ENCODE measurements at regions not wholly inside any gene's neighbourhood (a gene's known extent, or its start where the extent isn't known, plus 50 kb on each side); places are given as distances from the start of the nearest gene placed in this dataset.

DNA sequence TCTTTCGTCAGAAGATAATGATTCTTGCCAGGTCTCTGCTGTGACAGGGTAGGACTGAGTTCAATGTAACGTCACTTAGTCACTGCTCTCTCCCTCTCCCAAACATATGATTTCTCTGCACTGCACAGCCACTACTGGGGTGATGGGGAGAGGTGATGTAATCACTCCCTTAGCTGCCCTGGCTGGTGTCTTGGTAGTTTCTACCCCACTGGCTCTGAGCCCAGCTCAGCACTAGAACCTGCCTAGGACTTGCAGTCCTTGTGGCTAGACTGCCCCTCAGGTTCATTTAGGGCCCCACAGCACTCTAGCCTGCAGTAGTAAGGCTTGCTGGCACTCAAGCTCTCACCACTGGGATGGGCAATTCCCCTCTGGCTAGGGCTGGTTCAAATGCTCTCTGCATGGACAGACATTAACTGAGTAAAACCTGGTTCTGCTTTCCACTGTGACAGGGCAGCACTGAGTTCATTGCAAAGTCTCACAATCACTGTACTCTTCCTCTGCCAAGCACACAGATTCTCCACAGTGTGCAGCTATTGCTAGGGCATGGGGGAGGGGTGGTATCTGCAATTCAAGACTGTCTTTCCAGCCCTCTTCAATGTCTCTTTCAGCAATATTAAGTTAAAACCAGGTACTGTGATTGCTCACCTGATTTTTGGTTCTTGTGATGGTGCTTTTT lies 571.4 kb upstream of the FAT3 start:
- no peaks in the 10 kb centered on the region for H3K27me3 Mint-ChIP-seq
- H3K4me3 Mint-ChIP-seq: no peak overlapping the region
- DNase-seq (no peak), ATAC-seq (no peak)
- POLR2A ChIA-PET: no interaction called here
- H3K9me3 Mint-ChIP-seq: peaks cover 2 to 16% (median 8%) of the 10 kb centered on the region in 9 donors
- peak overlapping the region in 1 of 10 donors; percentile 88 for H3K27ac Mint-ChIP-seq
- no peaks in the 10 kb centered on the region for H3K4me1 Mint-ChIP-seq
- no peaks in the 10 kb centered on the region for H3K36me3 Mint-ChIP-seq

DNA sequence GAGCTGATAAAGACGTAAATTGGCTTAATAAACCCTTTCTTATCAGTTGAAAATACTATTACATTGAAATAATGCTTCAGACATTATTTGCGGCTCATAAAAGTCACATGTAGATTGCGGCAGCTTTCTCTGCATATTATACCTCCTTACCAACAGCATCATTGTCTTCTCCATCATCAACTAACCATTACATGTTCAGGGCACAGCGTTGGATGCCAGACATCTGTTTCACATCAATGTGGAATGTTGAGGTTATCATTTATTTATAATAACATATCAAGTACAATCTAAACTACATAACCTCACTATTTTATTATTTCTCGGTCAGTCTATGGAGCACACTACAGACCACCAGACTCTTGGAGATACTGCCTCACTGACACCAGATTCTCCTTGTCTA lies 573.8 kb upstream of the FAT3 start:
- Mint-ChIP-seq H3K4me3 (no peak overlapping the region), H3K9me3 (peaks cover 0 to 9% (median 2%) of the 10 kb centered on the region in 9 donors), H3K27me3 (no peaks in the 10 kb centered on the region), H3K27ac (no peak overlapping the region), H3K4me1 (no peaks in the 10 kb centered on the region), H3K36me3 (no peaks in the 10 kb centered on the region)
- DNase-seq (no peak), ATAC-seq (no peak)
- POLR2A ChIA-PET: no interaction called here

DNA sequence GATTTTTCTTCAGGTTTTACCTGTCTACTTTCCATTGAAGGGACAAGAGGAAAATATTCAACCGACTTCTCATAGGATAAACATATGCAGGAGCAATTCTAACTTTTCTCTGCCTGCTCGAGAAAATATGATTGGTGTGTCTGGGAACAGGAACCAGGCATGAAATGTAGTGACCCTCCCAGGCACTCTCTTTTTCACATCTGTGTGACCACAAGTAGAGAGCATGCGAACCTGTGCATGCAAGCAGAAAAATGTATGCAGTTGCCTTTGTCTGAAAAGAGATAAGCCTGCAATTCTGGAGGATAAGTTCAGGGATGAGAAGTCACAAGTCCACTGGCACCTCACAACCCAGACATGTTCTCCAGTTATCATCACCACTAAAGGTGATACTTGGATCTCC lies 583.5 kb upstream of the FAT3 start:
- H3K9me3 Mint-ChIP-seq: peaks cover 2 to 29% (median 9%) of the 10 kb centered on the region in 9 donors
- no peak overlapping the region for H3K27ac Mint-ChIP-seq
- no peaks in the 10 kb centered on the region for H3K27me3 Mint-ChIP-seq
- H3K4me3 Mint-ChIP-seq: no peak overlapping the region
- H3K4me1 Mint-ChIP-seq: no peaks in the 10 kb centered on the region
- no peaks in the 10 kb centered on the region for H3K36me3 Mint-ChIP-seq
- no peak for ATAC-seq
- POLR2A ChIA-PET: no interaction called here
- DNase-seq: no peak

DNA sequence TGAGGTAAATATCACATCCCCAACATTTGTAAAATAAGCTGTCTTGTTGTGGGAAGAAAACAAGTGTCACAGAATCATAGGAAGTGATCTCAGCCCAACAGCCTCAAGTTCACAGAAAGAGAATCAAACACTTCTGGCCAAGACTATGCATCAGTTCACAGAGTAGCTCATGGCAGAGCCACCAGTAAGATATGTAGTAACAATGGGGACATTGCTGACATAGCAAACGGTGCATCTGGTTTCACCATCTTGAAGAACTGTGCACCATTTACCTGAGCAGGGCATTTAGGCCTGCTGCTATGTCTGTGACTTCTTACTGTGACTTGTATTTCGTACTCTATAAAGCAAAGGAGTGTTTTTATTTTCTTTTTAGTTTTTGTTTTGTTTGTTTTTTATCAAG lies 585.3 kb upstream of the FAT3 start:
- Mint-ChIP-seq H3K4me1 (no peaks in the 10 kb centered on the region), H3K36me3 (no peaks in the 10 kb centered on the region), H3K27me3 (no peaks in the 10 kb centered on the region), H3K9me3 (peaks cover 0 to 27% (median 9%) of the 10 kb centered on the region in 9 donors), H3K27ac (no peak overlapping the region), H3K4me3 (no peak overlapping the region)
- DNase-seq: no peak
- no peak for ATAC-seq
- POLR2A ChIA-PET: no interaction called here

DNA sequence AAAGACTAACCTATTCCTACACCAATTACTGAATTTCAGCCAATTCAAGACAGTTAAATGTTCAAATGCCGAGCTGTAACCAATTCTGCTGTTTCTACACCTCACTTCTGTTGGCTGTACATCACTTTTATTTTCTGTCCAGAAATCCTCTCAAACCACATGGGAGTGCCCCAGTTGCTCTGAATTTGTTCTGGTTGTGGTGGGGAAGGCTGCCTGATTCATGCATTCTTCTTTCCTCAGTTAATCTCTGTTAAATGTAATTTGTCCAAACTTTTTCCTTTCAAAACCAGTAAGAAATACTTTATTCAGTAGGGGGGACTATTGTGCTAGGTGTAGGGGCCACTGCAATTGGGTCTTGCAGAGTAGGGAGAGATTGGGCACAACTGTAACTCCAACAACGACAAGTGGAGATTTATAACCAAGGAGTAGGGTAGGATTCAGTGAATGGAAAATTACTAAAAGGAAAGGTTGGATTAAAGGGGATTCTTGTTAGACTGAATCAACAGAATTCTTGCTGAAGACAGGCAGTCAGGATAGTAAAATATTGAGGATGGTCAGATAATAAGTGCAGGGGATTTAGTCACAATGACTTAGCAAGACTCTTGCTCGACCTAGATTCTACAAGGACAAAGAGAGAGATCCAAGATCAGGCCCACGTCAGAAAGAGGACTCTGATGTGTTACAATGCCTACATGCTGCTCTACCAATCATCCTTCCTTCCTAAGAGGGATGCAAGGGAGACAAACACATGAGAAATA lies 593.5 kb upstream of the FAT3 start:
- no peak for ATAC-seq
- POLR2A ChIA-PET: no interaction called here

DNA sequence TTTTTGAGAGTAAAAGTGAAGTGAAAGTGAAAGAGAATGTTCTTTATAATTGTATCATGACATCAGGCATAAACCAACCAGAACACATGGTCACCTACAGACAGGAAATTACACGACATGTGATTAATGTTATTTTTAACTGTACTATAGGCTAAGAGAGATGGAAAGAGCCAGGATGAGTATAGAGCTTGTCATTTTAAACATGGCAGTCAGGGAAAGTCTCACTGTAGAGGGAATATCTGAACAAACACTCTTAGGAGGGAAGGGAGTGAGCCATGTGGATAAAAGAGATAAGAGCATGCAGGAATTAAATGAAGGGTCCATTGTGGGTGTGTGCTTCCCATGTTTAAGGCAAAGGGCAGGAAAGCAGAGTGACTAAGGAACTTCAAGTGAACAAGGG lies 599.1 kb upstream of the FAT3 start:
- POLR2A ChIA-PET: no interaction called here
- H3K9me3 Mint-ChIP-seq: peaks cover 0 to 33% (median 6%) of the 10 kb centered on the region in 9 donors
- no peak overlapping the region for H3K27ac Mint-ChIP-seq
- no peak overlapping the region for H3K4me3 Mint-ChIP-seq
- no peaks in the 10 kb centered on the region for H3K4me1 Mint-ChIP-seq
- no peaks in the 10 kb centered on the region for H3K27me3 Mint-ChIP-seq
- DNase-seq (no peak), ATAC-seq (no peak)
- no peaks in the 10 kb centered on the region for H3K36me3 Mint-ChIP-seq

More for the DNA sequence above, 593.5 kb upstream of the FAT3 start:
- Mint-ChIP-seq H3K27ac (no peak overlapping the region), H3K36me3 (no peaks in the 10 kb centered on the region), H3K4me3 (no peak overlapping the region), H3K4me1 (no peaks in the 10 kb centered on the region), H3K9me3 (peaks cover under 1 to 23% (median 6%) of the 10 kb centered on the region in 9 donors), H3K27me3 (no peaks in the 10 kb centered on the region)
- no peak for DNase-seq

DNA sequence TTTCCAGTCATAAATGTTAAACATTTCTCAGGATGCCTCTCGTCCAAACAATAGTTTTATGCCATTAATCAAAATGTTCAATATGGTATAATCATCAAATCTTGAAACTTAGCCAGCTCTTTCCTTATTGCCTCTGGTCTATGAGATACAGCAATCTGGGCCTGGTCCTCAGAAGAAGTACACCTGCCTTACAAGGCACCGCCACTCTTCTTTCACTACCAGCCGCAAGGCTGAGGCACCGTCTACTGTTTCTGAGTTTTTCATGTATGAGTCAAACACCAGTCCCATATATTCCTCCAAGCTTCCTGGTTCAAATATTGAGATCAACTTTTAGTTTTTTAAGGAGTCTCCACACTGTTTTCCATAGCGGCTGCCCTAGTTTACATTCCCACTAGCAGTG lies 600.6 kb upstream of the FAT3 start:
- Mint-ChIP-seq H3K4me3 (no peak overlapping the region), H3K27ac (no peak overlapping the region), H3K4me1 (no peaks in the 10 kb centered on the region), H3K9me3 (peaks cover 0 to 33% (median 6%) of the 10 kb centered on the region in 9 donors), H3K36me3 (no peaks in the 10 kb centered on the region), H3K27me3 (no peaks in the 10 kb centered on the region)
- POLR2A ChIA-PET: no interaction called here
- DNase-seq (no peak), ATAC-seq (no peak)

DNA sequence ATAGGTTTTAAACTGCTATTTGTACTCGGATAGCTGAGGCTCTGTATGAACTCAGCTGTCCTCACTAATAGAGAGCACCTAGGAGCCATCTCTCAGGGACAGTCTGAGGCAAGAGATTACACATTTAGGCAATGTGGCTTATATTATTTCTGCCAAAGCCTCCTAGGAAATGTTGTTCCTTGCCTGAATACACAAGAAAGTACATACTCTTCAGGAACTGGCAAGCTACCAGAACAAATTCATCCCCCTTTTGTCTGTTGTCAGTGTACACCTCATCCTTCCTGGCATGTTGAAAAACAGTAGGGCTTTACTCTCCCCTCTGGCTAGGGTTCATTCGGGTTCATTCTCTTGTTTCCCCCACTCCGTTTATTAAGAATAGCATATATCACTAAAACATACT lies 615.9 kb upstream of the FAT3 start:
- Mint-ChIP-seq H3K4me1 (no peaks in the 10 kb centered on the region), H3K27me3 (no peaks in the 10 kb centered on the region), H3K36me3 (no peaks in the 10 kb centered on the region), H3K9me3 (peaks cover 3 to 23% (median 10%) of the 10 kb centered on the region in 9 donors), H3K27ac (no peak overlapping the region), H3K4me3 (no peak overlapping the region)
- POLR2A ChIA-PET: no interaction called here
- ATAC-seq: no peak
- no peak for DNase-seq

DNA sequence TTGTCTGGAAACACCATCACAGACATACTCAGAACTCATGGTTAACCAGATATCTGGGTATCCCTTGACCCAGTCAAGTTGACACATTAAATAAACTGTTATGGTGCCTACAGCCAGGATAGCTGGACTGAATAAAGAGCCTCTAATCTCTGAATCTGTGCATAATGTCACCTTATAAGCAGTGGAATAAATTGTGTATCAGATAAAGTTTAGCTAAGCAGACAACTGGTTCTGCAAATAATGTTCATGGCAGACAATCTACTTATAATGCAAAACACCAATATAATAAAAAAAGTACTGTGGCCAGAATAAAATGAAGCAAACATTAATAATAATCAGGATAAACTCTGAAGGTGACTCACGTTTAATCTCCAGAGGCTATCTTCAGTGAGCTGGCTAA lies 628.5 kb upstream of the FAT3 start:
- POLR2A ChIA-PET: no interaction called here
- H3K9me3 Mint-ChIP-seq: peaks cover 5 to 49% (median 12%) of the 10 kb centered on the region in 9 donors
- no peak overlapping the region for H3K27ac Mint-ChIP-seq
- H3K4me3 Mint-ChIP-seq: no peak overlapping the region
- peaks cover 0 to 17% (median 0%) of the 10 kb centered on the region in 3 donors for H3K36me3 Mint-ChIP-seq
- no peak for DNase-seq
- no peak for ATAC-seq
- no peaks in the 10 kb centered on the region for H3K4me1 Mint-ChIP-seq
- H3K27me3 Mint-ChIP-seq: no peaks in the 10 kb centered on the region

DNA sequence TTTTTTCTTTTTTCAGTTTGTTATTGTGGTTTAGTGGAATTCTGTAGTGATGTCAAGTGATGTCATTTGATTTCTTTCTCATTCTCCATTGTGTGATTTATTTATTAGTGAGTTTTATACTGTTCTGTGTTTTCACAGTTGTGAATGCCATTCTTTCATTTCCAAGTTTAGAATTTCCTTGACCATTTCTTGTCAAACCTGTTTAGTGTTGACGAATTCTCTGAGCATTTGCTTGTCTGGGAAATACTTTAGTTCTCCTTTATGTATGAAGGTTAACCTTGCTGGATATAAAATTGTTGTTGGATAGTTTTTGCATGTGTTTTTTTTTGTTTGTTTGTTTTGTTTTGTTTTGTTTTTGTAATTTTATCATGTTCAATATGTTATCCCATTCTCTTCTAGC lies 633.6 kb upstream of the FAT3 start:
- POLR2A ChIA-PET: no interaction called here
- Mint-ChIP-seq H3K4me1 (no peaks in the 10 kb centered on the region), H3K4me3 (no peak overlapping the region), H3K36me3 (peaks cover 0 to 12% (median 0%) of the 10 kb centered on the region in 3 donors), H3K9me3 (peaks cover 7 to 49% (median 21%) of the 10 kb centered on the region in 9 donors), H3K27me3 (no peaks in the 10 kb centered on the region), H3K27ac (no peak overlapping the region)
- DNase-seq (no peak), ATAC-seq (no peak)

DNA sequence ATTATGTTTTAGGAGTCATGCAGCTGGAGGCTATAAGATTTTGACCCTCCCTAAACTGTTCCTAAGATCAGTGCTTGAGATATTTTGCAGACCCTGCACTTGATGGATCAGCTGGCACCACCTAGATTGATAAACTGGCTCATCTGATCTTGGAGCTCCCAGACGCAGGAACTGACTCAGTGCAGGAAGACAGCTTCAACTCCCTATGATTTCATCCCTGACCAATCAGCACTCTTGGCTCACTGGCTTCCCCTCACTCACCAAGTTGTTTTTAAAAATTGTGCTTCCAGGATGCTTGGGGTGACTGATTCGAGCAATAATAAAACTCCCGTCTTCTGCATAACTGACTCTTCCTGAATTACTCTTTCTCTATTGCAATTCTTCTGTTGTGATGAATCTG lies 637.5 kb upstream of the FAT3 start:
- Mint-ChIP-seq H3K36me3 (peaks cover 0 to 7% (median 0%) of the 10 kb centered on the region in 3 donors), H3K4me1 (no peaks in the 10 kb centered on the region), H3K4me3 (no peak overlapping the region), H3K27me3 (no peaks in the 10 kb centered on the region), H3K27ac (no peak overlapping the region), H3K9me3 (peaks cover 10 to 46% (median 28%) of the 10 kb centered on the region in 9 donors)
- ATAC-seq (no peak), DNase-seq (no peak)
- POLR2A ChIA-PET: no interaction called here

DNA sequence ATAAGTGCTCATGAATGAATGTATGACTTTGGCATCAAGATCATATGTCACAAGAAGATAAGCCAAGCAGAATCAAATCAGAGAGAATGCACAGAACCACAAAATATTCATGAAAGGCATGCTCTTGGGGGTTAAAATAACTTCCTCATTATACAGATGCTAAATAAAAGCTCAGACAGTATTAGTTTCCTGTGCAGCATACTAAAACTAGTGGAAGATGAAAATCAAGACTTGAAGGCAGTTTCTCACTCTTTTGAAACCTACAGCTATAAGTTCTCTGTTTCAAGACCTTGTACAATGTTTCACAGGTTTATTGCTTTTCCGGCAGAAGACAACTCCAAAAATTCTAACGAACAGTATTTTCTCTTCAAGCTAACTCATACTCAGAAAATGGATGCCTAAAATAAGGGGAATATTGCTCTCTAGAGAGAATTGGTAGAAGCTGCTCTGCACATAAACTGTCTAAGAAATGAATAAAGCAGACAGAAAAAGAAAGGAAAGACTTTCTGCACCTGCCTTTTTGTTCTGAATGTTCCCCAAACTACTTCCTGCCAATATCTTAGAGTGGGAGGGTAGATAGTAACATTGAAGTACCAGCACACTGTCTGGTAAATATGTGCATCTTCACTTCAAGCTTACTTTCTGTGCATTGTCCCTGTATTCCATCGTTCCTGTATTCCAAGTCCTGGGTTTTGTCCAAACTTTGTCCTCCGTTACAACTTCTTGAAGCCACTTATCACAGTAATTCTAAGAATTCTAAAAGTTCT lies 639.4 kb upstream of the FAT3 start:
- DNase-seq (no peak), ATAC-seq (no peak)
- H3K4me3 Mint-ChIP-seq: no peak overlapping the region
- no peaks in the 10 kb centered on the region for H3K27me3 Mint-ChIP-seq
- POLR2A ChIA-PET: no interaction called here
- H3K9me3 Mint-ChIP-seq: peaks cover 14 to 44% (median 31%) of the 10 kb centered on the region in 9 donors
- H3K4me1 Mint-ChIP-seq: no peaks in the 10 kb centered on the region
- no peak overlapping the region for H3K27ac Mint-ChIP-seq
- no peaks in the 10 kb centered on the region for H3K36me3 Mint-ChIP-seq

DNA sequence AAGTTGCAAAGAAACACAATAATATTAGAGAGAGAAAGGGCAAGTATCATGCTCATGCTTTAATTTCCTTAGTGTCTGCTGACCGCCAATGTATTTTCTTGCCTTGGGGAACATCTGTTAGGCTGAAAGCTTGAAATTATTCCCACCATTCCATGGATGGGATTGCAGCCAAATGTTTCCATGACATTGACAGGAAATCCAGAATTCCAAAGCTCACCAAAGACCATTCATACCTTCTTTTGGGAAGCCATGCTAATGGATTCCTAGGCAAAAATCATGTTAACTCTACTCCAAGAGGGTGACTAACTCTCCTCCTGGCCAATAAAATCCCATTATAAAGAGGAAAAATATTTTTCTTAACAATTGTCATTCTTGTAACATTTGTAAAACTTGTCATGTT lies 661.4 kb upstream of the FAT3 start:
- Mint-ChIP-seq H3K4me1 (no peaks in the 10 kb centered on the region), H3K27me3 (no peaks in the 10 kb centered on the region), H3K4me3 (no peak overlapping the region), H3K36me3 (peaks cover 0 to 8% (median 0%) of the 10 kb centered on the region in 3 donors), H3K27ac (no peak overlapping the region), H3K9me3 (peaks cover 0 to 31% (median 14%) of the 10 kb centered on the region in 9 donors)
- POLR2A ChIA-PET: no interaction called here
- no peak for DNase-seq
- no peak for ATAC-seq

All from naive thymus-derived CD8-positive, alpha-beta T cell (primary cell).